Activated CD4-positive, alpha-beta T cell treated with anti-CD3 and anti-CD28 coated beads, Interleukin-2, amount 10 ng/mL, durations not matched to agents 7 days and 5 days (primary cell): ENCODE measurements at regions not wholly inside any gene's neighbourhood (a gene's known extent, or its start where the extent isn't known, plus 50 kb on each side); places are given as distances from the start of the nearest gene placed in this dataset.

Experiments
- CTCF ChIA-PET: fragments of 350-600 bp; sonication (Branson Sonifier 250); formaldehyde crosslinking; loops from one replicate; lab custom pipeline; 2021; ENCODE audit warnings: antibody characterized with exemption; lab: Charles Lee
- POLR2A ChIA-PET: fragments of 350-600 bp; sonication (Branson Sonifier 250); formaldehyde crosslinking; loops from one replicate; lab custom pipeline; 2021; ENCODE audit warnings: antibody characterized with exemption; lab: Charles Lee
- DNase-seq: peaks from one replicate; pipeline ENCODE4 v3.0.0-alpha.2; 2020
- H3K27ac Mint-ChIP-seq: one replicate; pipeline ENCODE4 v1.8.0; 2021; ENCODE audit warnings: mild to moderate bottlenecking, moderate library complexity, mixed read lengths
- H3K27me3 Mint-ChIP-seq: one replicate; pipeline ENCODE4 v1.8.0; 2021; ENCODE audit warnings: mixed read lengths
- H3K36me3 Mint-ChIP-seq: one replicate; pipeline ENCODE4 v1.8.0; 2021; ENCODE audit warnings: low read depth, mixed read lengths
- H3K4me1 Mint-ChIP-seq: one replicate; pipeline ENCODE4 v1.8.0; 2021; ENCODE audit warnings: mixed read lengths
- H3K4me3 Mint-ChIP-seq: one replicate; pipeline ENCODE4 v1.8.0; 2021; ENCODE audit warnings: mild to moderate bottlenecking, moderate library complexity, mixed read lengths
- H3K9me3 Mint-ChIP-seq: one replicate; pipeline ENCODE4 v1.8.0; 2021; ENCODE audit warnings: mixed read lengths

DNA sequence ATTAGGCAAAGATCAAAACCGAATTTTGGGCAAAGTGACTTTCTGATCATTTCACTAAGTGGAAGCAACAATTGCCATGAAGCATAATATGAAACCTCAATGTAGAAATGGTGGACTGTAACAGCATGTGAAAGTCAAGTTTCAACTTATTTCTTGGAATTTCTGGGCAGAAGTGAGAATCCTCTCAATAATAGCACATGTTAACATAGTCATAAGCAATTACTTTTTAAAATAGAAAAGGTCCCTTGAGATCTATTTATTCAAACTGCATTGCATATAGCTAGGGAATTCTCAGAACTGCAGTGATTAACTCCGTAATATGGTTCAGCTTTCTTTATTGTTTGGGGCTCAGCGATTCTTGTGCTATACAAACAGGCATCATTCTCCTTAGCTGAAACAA lies 136.7 kb upstream of the ATP2B1 start:
- DNase-seq: no peak
- Mint-ChIP-seq H3K4me1 (no peaks in the 10 kb centered on the region), H3K4me3 (no peak overlapping the region), H3K27ac (no peak overlapping the region), H3K9me3 (no peaks in the 10 kb centered on the region), H3K27me3 (no peaks in the 10 kb centered on the region), H3K36me3 (no peaks in the 10 kb centered on the region)
- ChIA-PET CTCF (no interaction called here), POLR2A (no interaction called here)

DNA sequence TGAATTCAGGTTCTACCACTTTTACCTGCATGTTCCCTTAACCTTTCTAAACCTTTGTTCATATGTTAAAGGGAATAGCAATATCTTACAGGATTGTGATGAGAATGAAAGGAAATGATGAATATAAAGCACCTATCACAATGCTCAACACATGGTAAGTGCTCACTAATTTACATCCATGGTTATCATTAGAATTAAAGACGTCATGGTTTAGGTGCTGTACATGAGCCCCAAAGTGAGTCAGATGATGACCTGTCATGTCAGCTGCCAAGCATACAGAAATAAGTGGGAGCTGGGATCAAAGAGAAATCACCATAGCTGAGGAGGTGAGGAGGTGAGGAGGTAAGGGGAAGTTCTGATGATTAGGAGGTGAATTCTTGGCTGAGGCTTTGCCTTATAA lies 135.9 kb upstream of the ATP2B1 start:
- H3K27ac Mint-ChIP-seq: no peak overlapping the region
- ChIA-PET POLR2A (no interaction called here), CTCF (no interaction called here)
- DNase-seq: no peak
- H3K9me3 Mint-ChIP-seq: no peaks in the 10 kb centered on the region
- H3K36me3 Mint-ChIP-seq: no peaks in the 10 kb centered on the region
- H3K4me1 Mint-ChIP-seq: no peaks in the 10 kb centered on the region
- no peaks in the 10 kb centered on the region for H3K27me3 Mint-ChIP-seq
- no peak overlapping the region for H3K4me3 Mint-ChIP-seq

DNA sequence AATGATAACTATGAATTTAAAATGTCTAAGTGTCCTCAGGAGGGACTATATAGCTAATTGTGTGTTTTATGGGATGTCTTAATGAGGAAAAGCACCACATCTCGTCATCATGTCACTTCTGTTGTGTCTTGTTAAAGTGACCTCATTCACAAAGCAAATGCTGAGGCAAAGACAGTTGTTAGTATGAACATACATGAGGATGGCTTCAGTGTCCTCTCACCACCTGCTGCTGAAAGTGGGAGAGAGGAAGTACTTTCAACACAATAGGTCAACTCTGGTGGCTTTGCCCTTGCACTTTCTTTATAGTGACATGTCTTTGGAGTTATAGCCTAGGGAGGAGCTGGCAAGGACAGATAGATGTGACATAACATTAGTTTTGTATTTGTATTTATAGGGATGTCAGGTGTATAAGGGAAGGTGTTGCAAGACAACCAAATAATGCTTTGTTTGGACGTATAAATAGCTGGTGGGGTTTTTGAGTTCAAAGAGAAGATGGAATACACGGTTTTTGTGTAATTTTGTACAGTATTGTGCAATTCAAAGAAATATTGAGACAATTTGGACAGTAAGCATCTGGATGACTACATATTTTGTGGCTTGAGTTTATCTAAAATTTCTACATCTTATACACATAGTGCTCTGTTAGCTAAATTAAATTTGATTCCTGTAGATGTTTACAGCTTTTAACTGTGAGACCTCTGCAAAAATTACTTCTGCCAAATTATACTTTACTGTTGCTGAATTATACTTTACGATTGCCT lies 131.7 kb upstream of the ATP2B1 start:
- H3K36me3 Mint-ChIP-seq: no peaks in the 10 kb centered on the region
- CTCF ChIA-PET: no interaction called here
- POLR2A ChIA-PET: no interaction called here
- H3K9me3 Mint-ChIP-seq: no peaks in the 10 kb centered on the region
- no peak overlapping the region for H3K4me3 Mint-ChIP-seq
- H3K27me3 Mint-ChIP-seq: no peaks in the 10 kb centered on the region
- no peak for DNase-seq
- H3K4me1 Mint-ChIP-seq: no peaks in the 10 kb centered on the region
- H3K27ac Mint-ChIP-seq: no peak overlapping the region

DNA sequence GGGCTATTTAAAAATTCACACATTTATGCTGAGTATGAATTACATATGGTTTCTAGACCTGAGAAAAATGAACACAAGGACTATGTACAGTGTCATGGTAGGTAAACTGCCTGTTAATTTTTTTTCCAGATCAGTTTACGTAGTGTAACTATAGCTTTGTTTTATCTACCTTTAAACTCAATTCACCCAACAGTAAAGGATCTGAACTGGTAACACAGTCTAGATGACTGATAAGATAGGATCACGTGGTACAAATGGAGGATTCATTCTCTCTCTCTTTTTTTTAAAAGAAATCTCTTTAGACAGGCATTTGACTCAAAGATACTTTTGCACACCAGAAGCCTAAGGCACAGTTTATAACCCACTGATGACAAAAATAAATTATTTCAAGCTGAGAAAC lies 130.8 kb upstream of the ATP2B1 start:
- ChIA-PET CTCF (no interaction called here), POLR2A (no interaction called here)
- Mint-ChIP-seq H3K9me3 (no peaks in the 10 kb centered on the region), H3K27ac (no peak overlapping the region), H3K36me3 (no peaks in the 10 kb centered on the region), H3K4me3 (no peak overlapping the region), H3K27me3 (no peaks in the 10 kb centered on the region), H3K4me1 (no peaks in the 10 kb centered on the region)
- DNase-seq: no peak

DNA sequence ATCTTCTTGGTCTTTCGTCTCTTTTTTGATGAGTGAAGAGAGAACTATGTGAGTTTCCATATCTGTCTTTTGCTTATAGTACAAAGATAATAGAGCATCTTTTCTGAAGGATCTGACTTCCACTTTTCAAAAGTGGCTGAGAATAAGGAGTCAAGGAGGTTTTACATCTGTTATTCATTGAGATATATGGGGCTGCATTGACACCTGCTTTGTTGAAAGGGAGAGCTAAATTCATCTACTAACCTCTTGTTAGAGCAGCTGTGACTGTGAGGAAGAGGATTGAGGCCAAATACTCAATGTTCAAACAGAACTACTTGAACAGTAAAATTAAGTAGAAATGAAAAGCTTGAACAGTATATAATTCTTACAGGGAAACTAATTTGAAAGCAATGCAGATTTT lies 130.2 kb upstream of the ATP2B1 start:
- DNase-seq: no peak
- Mint-ChIP-seq H3K27ac (no peak overlapping the region), H3K36me3 (no peaks in the 10 kb centered on the region), H3K9me3 (no peaks in the 10 kb centered on the region), H3K4me3 (no peak overlapping the region), H3K27me3 (no peaks in the 10 kb centered on the region), H3K4me1 (no peaks in the 10 kb centered on the region)
- CTCF ChIA-PET: no interaction called here
- POLR2A ChIA-PET: no interaction called here

DNA sequence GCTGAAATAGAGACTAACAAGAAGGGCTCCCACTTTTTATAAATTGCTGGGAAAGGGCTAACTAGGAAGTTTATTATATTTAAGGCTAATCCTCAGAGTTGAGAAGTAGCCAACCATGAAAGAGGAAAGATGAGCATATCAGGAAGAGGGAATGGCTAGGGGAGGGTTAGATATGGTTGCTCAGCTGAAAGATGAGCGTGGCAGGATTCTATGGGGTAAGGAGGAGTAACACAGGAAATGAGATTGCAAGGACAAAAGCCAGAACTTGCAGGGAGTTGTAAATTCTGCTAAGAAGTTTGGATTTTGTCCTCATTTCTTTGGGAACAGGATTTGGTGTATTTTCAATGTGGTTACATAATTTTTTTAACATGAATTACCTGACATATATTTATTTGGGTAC lies 127.4 kb upstream of the ATP2B1 start:
- no peak for DNase-seq
- Mint-ChIP-seq H3K4me1 (no peaks in the 10 kb centered on the region), H3K27ac (no peak overlapping the region), H3K9me3 (no peaks in the 10 kb centered on the region), H3K4me3 (no peak overlapping the region), H3K36me3 (no peaks in the 10 kb centered on the region), H3K27me3 (no peaks in the 10 kb centered on the region)
- POLR2A ChIA-PET: no interaction called here
- CTCF ChIA-PET: no interaction called here

DNA sequence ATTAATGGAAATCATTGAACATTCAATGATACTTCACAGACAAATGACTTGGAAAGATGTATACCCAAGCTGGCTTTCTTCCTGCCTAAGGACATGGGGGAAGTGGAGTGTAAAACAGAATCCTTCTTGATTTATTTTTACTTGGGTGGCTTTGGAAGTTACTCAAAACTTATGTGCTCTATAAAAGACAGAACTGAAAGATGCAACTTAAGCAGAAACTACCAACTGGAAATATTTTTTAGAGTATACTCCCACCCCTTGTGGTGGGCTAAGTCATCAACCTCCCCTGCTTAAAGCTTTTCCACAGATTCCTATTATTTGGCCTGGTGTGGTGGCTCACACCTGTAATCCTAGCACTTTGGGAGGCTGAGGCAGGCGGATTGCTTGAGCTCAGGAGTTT lies 126.0 kb upstream of the ATP2B1 start:
- H3K27me3 Mint-ChIP-seq: no peaks in the 10 kb centered on the region
- H3K27ac Mint-ChIP-seq: no peak overlapping the region
- ChIA-PET POLR2A (no interaction called here), CTCF (interaction anchor here (0.6 kb wide), 1 partner anchor 1666 kb away, joined by 3 read pairs; no protein-coding TSS in a partner anchor)
- no peak for DNase-seq
- no peaks in the 10 kb centered on the region for H3K36me3 Mint-ChIP-seq
- no peaks in the 10 kb centered on the region for H3K9me3 Mint-ChIP-seq
- H3K4me3 Mint-ChIP-seq: no peak overlapping the region
- H3K4me1 Mint-ChIP-seq: no peaks in the 10 kb centered on the region

DNA sequence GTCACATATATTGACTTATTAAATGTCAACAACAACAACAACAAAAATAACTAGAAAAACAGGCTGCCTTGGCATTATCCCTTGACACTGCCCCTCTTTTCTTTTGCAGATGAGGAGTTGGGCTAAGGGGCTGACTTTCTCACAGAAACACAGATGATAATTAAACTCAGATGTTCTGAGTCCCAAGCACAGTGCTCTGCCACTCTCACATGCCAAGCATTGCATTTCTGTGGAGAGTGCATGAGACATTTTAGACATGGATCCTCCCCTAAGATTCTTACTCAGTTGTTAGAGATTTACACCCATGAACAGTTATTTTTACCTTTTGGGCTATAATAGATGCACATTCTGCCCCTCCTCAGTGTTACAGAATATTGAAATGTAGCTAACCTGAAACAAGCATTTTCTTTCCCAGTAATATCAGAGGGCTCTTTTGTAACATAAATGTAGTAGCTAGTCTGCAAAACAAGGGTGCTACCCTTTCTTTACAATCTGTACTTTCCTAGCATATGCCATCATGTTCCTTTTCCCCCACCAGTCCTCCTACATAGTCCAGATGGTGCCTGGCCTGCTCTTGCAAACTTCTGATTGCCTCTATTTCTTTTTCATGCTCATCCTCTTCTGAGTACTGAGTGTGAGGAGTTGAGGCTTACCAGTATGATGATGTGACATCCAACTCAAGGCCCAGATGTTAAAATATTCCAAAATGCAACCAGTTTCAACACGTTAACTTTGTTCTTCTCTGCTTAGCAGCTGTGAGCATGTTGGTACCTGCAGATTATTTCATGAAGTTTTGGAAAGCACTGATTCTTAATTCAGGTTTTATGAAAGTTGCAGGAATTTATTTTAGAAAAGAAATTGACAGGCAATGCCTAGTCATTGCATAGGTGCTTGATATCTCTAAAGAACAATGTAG lies 125.0 kb upstream of the ATP2B1 start:
- Mint-ChIP-seq H3K4me3 (no peak overlapping the region), H3K4me1 (no peaks in the 10 kb centered on the region), H3K27me3 (no peaks in the 10 kb centered on the region), H3K9me3 (no peaks in the 10 kb centered on the region), H3K27ac (no peak overlapping the region), H3K36me3 (no peaks in the 10 kb centered on the region)
- DNase-seq: no peak
- POLR2A ChIA-PET: no interaction called here
- CTCF ChIA-PET: no interaction called here

DNA sequence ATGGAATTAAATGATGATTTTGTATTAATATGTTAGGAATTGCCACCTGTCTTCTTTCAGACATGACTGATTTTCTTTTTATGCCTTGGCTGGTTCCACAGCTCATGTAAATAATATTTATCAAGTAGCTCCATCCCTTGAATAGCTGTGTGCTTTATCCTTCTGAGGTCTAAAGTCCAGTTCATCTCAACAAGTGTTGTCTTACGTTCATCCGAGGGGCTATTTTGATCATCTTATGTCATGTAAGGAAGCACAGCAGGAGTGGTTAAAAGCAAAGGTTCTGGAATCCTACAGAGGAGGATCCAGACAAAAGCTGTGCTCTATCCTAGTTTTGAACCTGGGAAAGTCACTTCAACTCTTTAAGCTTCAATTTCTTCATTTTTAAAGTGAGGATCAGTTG lies 123.7 kb upstream of the ATP2B1 start:
- H3K4me1 Mint-ChIP-seq: no peaks in the 10 kb centered on the region
- no peak overlapping the region for H3K27ac Mint-ChIP-seq
- no peak overlapping the region for H3K4me3 Mint-ChIP-seq
- H3K9me3 Mint-ChIP-seq: no peaks in the 10 kb centered on the region
- no peaks in the 10 kb centered on the region for H3K27me3 Mint-ChIP-seq
- H3K36me3 Mint-ChIP-seq: no peaks in the 10 kb centered on the region
- POLR2A ChIA-PET: no interaction called here
- no peak for DNase-seq
- CTCF ChIA-PET: no interaction called here

DNA sequence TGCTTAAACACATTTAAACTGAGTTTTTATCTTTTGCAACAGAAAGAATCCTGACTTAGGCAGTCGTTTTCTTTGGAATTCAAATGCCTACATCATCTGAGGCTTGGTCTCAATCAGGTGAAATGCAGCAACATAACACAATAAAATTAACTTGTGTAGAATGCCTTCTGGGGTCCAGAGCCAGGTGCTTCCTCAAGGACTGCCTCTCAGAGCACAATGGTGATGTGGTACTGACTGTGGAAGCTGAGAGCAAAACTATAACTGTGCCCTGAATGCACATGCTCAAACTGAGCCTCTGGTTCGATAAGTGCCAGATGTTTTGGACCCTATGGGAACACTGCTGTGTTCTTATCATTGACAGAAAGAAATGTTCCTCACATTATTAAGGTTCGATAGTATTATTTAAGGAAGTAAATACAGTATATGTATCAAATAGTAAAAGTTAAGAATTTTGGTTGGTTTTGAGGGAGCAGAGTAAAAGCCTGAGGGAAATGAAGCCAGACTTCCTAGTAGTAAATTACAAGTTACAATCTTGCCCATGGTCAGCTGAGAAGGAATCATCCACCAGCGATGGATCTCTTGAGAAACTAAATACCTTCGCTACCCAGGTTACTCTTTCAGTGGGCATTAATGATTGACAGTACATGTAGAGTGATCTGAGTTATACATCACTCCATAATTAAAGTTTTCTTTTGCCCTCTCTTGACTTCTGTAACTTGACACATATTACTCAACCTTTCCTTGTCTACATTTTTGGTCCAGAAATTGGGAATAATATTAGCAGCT lies 122.9 kb upstream of the ATP2B1 start:
- POLR2A ChIA-PET: no interaction called here
- DNase-seq: no peak
- H3K4me3 Mint-ChIP-seq: no peak overlapping the region
- no peaks in the 10 kb centered on the region for H3K9me3 Mint-ChIP-seq
- H3K27me3 Mint-ChIP-seq: no peaks in the 10 kb centered on the region
- H3K4me1 Mint-ChIP-seq: no peaks in the 10 kb centered on the region
- CTCF ChIA-PET: interaction anchor here (0.5 kb wide), 1 partner anchor 259 kb away, joined by 3 read pairs; no protein-coding TSS in a partner anchor
- no peak overlapping the region for H3K27ac Mint-ChIP-seq
- H3K36me3 Mint-ChIP-seq: no peaks in the 10 kb centered on the region

DNA sequence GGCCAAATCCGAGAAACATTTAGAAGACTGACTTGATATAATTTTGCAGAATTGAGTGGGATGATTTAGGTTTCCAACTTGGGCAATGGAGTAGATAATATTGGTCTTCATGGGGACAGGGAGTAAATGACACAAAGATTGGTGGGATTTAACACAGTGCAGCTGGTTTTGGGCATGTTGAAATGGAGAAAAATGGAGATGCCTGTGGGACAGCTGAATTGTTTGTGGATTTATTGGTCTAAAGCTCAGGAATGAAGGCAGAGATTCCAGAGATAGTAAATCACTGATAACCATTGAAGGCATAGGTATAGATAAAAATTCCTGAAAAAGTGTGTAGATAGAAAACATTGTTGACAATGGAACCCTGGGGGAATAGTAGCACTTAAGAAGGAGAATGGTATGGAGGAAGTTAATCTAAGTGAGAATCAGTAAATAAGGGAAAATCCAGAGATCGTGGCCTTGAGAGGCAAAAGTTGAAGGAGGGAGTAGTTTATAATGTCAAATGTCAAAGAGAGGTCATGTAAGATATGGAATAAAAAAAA lies 120.9 kb upstream of the ATP2B1 start:
- Mint-ChIP-seq H3K9me3 (no peaks in the 10 kb centered on the region), H3K27me3 (no peaks in the 10 kb centered on the region), H3K4me3 (no peak overlapping the region), H3K36me3 (no peaks in the 10 kb centered on the region), H3K27ac (no peak overlapping the region), H3K4me1 (peaks cover 8% of the 10 kb centered on the region)
- CTCF ChIA-PET: no interaction called here
- POLR2A ChIA-PET: no interaction called here
- DNase-seq: no peak

DNA sequence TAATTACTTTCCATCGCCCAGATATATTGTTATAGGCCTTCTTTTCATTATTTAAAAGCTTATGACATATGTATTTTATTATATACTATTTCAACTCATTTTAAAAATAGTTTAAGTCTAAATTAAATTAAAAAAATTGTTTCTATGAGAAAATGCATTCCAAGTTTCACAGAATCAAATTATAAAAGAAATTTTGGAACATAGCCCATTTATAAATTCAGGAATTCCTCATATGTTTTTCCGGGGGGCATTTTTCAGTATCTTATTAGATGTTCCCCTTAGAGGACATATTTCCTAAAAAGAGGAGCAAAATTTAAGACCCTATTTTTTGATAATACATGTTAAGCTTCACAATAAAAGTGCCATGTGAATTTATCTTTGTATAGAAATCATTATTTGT lies 119.9 kb upstream of the ATP2B1 start:
- POLR2A ChIA-PET: no interaction called here

More for the DNA sequence above, 119.9 kb upstream of the ATP2B1 start:
- DNase-seq: no peak
- H3K4me3 Mint-ChIP-seq: no peak overlapping the region
- H3K27me3 Mint-ChIP-seq: no peaks in the 10 kb centered on the region
- CTCF ChIA-PET: no interaction called here
- H3K9me3 Mint-ChIP-seq: no peaks in the 10 kb centered on the region
- peaks cover 8% of the 10 kb centered on the region for H3K4me1 Mint-ChIP-seq
- H3K27ac Mint-ChIP-seq: no peak overlapping the region
- no peaks in the 10 kb centered on the region for H3K36me3 Mint-ChIP-seq
